AG10803 (cell line): ENCODE measurements at regions not wholly inside any gene's neighbourhood (a gene's known extent, or its start where the extent isn't known, plus 50 kb on each side); places are given as distances from the start of the nearest gene placed in this dataset.

Experiments
- DNase-seq: peaks from one replicate; pipeline ENCODE4 v3.0.0; 2010; ENCODE audit warnings: low read depth
- H3K4me3 ChIP-seq: 2 replicates; pipeline ENCODE4 v1.5.1; 2011; ENCODE audit warnings: mild to moderate bottlenecking, low read length, control low read depth
- TF ChIP-seq, protein P1 (sequence below): conservative IDR thresholded peaks from 2 replicates; pipeline ENCODE4 v1.5.1; 2011; ENCODE audit warnings: mild to moderate bottlenecking, low read length, control low read depth, inconsistent platforms

- TF ChIP-seq, protein P1, sequence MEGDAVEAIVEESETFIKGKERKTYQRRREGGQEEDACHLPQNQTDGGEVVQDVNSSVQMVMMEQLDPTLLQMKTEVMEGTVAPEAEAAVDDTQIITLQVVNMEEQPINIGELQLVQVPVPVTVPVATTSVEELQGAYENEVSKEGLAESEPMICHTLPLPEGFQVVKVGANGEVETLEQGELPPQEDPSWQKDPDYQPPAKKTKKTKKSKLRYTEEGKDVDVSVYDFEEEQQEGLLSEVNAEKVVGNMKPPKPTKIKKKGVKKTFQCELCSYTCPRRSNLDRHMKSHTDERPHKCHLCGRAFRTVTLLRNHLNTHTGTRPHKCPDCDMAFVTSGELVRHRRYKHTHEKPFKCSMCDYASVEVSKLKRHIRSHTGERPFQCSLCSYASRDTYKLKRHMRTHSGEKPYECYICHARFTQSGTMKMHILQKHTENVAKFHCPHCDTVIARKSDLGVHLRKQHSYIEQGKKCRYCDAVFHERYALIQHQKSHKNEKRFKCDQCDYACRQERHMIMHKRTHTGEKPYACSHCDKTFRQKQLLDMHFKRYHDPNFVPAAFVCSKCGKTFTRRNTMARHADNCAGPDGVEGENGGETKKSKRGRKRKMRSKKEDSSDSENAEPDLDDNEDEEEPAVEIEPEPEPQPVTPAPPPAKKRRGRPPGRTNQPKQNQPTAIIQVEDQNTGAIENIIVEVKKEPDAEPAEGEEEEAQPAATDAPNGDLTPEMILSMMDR: no peak
- no peak for DNase-seq
- H3K4me3 ChIP-seq: no peak overlapping the region
Measured at GRCh38 chr1:229760478-229760996, 134.5 kb downstream of the URB2 start.

GRCh38 chr1:229762891-229763290 lies 136.8 kb downstream of the URB2 start:
- no peak for DNase-seq
- no peak overlapping the region for H3K4me3 ChIP-seq
- TF ChIP-seq, protein P1: no peak

DNA sequence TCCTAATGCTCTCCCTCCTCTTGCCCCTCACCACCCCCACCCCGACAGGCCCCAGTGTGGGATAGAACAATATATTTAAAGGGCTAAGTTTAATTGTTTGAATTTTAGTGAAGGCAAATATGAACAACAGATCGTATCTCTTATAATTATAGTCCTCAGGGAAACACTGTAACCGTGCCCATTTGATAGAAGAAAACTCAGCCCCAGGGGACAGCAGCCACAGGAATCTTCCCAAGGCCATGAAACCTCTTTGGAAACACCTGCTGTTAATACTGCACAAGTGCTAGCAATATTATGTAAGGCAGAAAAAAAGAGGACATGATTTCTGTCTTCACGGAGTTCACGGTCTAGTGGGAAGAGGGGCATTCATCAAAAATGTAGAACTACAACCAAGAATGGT lies 142.2 kb downstream of the URB2 start:
- TF ChIP-seq, protein P1: no peak
- DNase-seq: no peak
- no peak overlapping the region for H3K4me3 ChIP-seq

GRCh38 chr1:229769006-229769405 lies 143.0 kb downstream of the URB2 start:
- no peak for DNase-seq

GRCh38 chr1:229769809-229770208 lies 143.8 kb downstream of the URB2 start:
- H3K4me3 ChIP-seq: no peak overlapping the region
- TF ChIP-seq, protein P1: no peak
- no peak for DNase-seq

More at GRCh38 chr1:229769006-229769405, 143.0 kb downstream of the URB2 start:
- TF ChIP-seq, protein P1: no peak
- no peak overlapping the region for H3K4me3 ChIP-seq

DNA sequence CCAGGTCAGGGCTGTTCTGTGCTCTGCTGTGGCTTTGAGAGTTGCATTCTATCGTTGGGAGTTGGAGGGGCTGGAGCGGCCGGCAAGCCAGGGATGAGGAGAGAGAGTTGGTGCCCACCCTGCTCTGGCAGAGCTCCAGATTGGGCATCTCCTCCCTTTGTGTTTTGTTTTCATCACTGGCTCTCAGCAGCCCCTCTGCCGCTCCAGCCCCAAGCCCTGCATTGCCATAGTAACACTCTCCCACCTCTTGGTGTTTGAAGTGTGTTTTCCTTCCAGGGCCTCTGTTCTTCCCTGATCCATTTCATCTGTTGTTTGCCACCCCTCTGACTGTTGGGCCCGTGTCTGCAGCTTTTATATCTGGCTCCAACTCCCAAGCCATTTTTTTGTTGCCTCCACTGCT lies 152.7 kb downstream of the URB2 start:
- TF ChIP-seq, protein P1: no peak
- H3K4me3 ChIP-seq: no peak overlapping the region
- no peak for DNase-seq

DNA sequence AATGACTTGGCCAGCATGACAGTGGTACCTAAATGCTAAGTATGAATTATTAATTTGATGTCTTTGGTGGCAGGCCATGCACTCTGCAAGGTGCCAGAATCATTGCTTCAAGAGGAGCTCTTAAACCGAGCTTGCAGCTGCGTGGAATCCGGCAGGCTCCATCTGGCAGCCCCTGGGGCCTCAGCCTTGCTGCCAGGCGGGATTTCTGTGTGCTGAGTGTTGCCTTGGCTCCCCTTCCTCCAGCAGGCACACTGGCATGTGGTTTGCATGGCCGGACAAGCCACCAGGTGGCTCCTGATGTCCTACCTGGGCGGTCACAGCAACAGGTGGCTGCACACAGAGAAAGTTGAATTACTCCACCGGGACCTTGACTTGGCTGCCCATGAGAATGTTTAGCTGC lies 155.4 kb downstream of the URB2 start:
- no peak for DNase-seq
- TF ChIP-seq, protein P1: no peak
- H3K4me3 ChIP-seq: no peak overlapping the region
